Stimulated activated CD8-positive, alpha-beta memory T cell treated with anti-CD3 and anti-CD28 coated beads, Interleukin-12 subunit alpha, Interleukin-12 subunit beta, amount 100 ng/mL, for 4 hours (primary cell): ENCODE measurements at regions not wholly inside any gene's neighbourhood (a gene's known extent, or its start where the extent isn't known, plus 50 kb on each side); places are given as distances from the start of the nearest gene placed in this dataset.
"Not testable (repeated sequence)": the region's sequence is repeated elsewhere in the genome, so short reads cannot be mapped to it uniquely, and the experiment has no call there.

Source experiments
- DNase-seq: peaks from one replicate; pipeline ENCODE4 v3.0.0-alpha.2; 2020; ENCODE audit warnings: low read depth

DNA sequence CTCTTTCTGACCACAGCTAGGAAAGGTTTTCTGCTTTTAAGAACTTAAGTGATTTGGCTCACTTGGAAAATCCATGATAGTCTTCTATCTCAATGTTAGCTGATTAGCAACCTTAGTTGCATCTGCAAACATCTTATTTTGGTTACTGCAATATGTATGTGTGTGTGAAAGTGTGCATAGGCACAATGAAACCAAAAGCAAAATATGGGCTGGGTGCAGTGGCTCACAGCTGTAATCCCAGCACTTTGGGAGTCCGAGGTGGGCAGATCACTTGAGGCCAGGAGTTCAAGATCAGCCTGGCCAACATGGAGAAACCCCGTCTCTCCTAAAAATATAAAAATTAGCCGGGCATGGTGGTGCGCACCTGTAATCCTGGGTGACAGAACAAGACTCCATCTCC lies 246.9 kb upstream of the NCAM1 start:
- not testable (repeated sequence) for DNase-seq

DNA sequence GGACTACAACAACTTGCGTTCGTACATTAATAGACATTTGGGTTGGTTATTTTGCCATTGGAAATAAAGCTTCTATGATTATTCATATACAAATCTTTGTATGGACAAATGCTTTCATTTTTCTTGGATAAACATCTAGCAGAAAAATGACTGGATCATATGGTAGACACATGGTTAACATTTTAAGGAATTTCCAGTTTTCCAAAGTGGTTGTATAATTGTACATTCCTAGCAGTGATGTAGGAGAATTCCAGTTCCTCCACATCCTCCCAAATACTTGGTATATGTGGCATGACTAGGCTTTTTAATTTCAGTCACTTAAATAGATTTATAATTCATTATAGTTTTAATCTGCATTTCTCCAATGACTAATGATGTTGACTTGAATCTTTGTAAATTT lies 246.2 kb upstream of the NCAM1 start:
- DNase-seq = no peak

DNA sequence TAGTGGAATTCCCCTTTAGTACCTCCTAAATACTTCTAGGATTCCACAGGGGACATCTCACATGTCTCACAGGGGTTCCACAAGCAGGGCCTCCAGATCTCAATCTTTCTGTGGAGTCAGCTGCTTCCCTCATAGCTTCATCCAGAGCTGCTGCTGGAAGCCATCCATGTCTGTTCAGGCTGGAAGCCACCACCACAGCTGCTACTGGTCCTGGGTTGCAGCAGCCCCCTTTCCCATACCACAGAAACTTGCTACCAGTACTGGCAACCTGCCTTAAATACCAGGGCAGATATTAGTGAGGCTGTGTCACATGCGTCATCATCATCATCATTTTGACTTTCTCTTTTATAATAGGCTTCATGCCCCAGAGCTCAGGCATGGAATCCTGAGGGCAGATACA lies 242.7 kb upstream of the NCAM1 start:
- DNase-seq = no peak

DNA sequence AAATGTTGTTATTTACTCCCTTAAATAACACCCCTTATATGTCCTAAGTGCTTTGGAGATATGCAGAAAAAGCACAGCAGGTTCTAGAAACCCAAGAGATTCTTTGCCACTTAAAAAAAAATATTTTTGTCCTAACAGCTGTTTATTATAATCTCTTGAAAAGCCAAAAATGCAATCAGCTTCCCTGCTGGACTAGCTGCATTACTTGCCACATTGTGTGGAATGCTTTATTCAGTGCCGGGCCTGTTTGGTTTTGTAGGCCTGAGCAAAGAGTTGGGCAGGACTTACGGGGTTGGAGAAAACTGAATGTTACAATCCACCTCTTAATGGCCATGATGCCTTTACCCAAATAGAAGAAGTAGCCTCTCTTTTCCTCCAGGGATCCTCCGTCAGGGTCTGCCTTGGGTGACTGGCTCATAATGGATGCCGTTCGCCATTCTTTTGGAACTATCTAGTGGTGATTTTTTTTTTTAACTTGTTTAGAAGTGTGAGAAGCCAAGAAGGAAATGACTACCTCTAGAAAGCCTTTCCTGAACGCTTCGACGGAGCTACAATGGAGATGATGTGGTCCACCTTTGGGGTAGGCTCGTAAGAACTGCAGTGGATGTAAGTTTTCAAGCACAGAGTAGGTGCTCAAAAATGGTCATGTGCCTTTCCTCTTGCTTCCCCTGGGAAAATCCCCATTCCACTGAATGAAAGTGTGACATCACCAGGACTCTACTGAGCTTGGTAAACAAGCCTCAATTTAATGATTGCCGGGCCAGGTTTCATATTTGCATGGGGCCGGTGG lies 241.3 kb upstream of the NCAM1 start:
- no peak for DNase-seq

DNA sequence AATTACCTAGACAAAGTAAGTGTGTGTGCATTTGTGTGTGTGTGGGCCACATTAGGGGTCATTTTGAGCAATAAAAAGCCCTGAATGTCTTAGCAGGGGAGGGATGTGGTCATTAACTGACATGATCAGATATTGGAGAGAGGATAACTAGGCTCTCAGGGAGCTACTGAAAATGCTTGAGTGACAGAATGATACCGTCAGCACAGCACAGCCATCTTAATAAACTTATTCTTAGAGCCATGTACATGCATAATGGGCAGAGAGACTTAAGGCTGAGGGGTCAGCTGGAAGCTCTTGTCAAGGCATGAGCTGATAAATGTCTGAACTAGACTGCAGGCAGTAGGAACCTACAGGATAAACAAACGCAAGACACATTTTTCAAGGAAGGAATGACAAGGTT lies 239.1 kb upstream of the NCAM1 start:
- no peak for DNase-seq

DNA sequence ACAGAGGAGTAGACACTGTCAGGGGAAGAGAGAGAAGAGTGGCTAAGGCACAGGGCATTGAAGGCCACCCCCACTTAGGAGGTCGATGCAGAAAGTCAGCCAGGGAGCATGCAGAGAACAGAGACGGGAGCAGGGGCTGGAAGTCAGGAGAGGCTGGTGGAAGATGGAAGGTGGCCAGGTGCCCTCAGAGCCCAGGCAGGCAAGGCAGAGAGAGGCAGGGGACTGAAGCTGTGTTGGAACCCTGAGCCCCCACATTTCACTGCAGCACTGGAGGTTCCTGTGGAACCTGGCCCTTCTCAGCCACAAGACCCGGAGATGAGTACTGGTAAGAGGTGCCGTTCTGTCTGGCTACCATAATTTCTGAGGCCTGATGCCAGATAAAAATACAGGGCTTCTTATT lies 238.3 kb upstream of the NCAM1 start:
- DNase-seq = no peak

DNA sequence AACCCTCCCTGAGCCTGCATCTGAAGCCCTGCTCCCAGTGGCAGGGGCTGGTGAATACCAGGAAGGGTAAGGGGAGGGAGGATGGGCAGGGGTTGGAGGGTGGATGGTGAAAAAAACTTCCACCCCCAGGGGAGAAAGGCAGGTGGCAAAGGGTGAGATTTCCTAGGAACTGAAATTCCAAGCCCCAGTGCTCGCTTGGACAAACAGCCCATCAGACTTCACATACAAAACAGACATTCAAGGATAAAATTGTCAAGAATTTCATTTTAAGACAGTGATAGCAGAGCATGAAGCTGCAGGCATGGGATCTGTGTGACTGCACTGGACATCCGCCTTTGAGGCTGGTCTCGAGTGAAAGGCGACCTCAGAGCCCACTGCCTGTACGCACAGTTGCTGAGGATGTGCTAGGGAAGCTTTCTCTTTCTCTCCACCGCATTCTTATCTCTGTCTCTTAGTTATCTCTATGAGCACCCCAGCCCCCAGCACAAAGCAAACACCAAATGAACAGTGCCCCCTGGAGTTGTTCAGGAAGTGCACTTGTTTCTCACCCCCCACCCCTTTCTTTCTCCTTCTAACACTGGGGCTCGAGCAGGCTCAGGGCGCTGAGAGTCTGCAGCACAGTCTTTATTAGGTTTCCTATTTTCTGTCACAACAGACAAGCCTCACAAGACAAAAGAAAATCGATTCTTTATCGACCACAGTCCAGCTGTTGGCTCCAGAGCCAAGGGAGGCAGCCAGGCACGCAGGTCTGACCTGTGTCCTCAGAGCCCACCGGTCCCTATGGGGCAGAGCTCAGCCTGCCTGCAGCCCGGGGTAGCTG lies 237.3 kb upstream of the NCAM1 start:
- DNase-seq = no peak

DNA sequence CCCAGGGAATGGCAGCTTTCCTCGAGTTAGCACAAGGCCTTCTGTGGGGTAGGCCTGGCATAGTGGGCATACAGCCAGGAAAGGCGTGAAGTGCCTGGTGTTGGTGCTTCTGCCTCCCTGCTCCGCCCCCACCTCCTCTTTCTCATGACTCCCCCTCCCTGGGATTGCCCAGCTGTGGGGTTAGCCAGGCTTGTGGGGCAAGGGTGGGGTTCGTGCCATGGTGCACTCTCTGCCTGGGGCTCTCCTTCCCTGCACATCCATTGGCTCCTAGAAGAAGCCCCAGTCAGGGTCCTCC lies 236.8 kb upstream of the NCAM1 start:
- DNase-seq = no peak

DNA sequence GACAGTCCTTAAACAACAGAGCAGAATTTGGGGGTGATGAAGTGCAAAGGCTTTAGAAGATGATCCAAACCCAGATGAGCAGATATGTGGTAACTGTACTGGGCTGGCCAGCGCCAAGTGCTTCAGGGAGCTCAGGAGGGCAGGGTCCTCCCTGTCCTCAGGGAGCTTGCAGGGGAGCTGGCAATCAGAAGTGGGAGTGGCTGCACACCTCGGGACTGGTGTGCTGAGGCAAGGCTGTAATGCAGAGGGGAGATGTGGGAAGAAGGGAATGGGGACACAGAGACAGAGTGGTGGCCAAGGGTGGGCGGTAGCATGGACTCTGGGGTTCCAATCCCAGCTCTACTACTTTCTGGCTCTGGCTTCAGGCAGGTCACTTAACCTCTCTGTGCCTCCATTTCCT lies 235.6 kb upstream of the NCAM1 start:
- DNase-seq = no peak

DNA sequence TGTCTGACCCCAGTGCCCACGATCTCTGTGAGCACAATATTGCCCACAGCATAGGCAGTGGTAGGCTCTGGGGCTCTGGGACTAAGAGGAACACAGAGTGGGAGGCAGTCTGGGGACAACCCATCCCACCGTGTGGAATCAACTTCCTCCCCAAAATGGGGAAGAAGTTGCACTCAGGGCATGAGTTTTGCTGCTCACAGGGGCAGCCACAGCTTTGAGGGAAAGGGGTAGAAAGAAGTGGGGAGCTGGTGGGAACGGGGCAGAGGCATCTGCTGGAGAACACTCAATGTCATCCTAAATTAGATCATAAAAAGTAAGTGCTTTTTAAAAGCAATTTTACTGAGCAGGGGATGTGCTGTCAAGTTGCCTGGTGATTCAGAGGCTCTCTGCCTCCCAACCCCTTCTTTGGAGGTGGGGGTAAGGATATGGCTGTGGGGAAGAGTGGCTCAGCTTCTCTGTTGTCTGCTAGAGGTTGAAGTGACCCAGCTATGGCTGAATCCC lies 233.8 kb upstream of the NCAM1 start:
- no peak for DNase-seq

DNA sequence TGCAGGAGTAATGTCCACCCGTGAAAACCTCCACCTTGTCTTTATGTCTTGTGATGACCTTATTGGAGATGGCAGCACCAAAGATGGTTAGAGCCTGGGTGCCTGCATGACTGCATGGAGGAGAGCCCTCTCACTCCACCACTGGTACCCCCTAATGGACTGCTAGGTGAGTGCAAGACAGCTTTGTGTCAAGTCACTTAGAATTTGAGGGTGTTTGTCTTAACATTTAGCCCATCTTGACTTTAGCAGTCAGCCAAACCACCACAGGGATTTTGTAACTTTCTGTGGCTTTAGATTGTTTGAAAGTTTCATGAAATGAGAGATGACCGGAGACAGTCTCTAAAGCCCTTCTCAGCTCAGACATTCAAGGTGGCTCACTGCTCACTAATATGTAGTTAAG lies 232.9 kb upstream of the NCAM1 start:
- DNase-seq = no peak

DNA sequence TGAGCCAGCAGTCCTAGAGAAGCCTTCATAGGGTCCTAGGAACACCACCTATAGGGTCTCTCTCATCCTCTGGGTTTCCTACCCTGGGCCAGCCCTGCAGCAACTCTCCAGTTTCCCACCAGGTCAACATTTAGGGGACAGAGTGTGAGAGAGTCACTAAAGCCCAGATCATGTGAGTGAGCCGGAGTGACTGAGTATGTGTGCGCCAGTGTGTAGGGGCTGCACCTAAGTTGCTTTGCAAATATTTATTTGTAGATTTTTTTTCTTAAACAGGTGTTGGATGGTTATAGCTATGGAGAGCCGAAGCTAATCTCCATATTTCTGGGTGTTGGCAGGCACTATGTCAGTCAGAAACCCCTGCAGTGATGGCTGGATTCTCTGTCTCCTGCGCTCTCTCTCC lies 232.5 kb upstream of the NCAM1 start:
- DNase-seq = no peak

DNA sequence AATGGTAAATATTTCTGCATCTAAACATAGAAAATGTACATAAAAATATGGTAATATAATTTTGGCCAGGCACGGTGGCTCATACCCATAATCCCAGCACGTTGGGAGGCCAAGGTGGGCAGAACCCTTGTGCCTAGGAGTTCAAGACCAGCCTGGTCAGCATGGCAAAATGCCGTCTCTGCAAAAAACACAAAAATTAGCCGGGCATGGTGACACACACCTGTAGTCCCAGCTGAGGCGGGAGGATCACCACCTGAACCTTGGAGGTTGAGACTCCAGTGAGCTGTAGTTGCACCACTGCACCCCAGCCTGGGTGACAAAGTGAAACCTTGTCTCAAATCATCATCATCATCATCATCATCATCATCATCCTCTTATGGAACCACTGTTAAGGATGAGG lies 230.6 kb upstream of the NCAM1 start:
- DNase-seq = no peak

DNA sequence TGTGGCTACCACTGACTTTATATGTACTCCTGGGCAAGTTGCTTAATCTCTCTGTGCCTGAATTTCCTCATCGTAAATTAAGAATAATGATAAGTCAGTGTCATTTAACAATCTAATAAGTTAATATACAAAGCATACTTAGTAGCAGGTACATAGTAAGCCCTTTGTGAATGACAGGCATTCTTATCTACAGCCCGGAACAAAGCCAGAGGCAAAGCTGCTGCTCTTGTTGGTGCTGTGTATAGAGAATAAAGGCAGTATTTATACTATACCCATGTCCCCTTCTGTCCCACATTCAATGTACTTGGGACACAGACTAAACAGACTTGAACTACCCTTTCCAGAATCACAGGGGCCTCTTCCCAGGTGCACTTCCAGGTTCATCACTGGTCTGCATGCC lies 229.7 kb upstream of the NCAM1 start:
- DNase-seq = no peak

DNA sequence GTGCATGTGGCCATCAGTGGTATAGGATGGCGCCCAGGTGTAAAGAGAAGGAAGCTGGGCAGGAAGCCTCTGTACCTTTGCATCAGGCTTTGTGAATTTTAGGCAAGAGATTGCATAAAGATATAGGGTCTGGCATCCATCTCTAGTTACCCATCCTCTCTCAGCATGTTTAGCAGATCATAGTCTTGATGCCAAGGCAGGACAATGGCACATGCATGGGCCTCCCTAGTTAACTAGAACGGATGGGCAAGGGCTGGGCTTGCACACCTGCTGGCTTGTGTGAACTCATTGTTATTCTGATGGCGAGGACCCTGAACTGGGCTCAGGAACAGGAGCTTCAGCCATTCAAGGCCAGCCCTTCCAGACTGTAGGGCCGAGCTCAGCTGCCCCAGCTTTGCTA lies 229.2 kb upstream of the NCAM1 start:
- no peak for DNase-seq

DNA sequence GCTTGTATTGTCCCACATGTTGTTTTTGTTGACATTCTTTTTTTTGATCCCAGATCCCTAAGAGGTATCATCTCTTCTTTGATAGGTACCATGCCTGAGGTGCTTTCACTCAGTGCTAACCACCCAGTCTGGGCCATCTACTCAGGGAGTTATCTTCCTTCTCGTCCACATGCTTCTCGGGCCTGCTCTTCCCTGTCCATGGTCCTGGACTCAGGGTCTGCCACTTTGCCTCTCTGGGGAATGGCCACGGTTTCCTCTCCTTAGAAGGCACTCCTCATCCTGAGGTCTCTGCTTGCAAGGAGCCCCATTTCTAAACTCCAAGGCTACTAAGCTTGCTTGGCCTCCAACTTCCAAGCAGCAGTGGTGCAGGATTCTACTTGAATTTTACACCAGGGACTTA lies 227.0 kb upstream of the NCAM1 start:
- DNase-seq = no peak

DNA sequence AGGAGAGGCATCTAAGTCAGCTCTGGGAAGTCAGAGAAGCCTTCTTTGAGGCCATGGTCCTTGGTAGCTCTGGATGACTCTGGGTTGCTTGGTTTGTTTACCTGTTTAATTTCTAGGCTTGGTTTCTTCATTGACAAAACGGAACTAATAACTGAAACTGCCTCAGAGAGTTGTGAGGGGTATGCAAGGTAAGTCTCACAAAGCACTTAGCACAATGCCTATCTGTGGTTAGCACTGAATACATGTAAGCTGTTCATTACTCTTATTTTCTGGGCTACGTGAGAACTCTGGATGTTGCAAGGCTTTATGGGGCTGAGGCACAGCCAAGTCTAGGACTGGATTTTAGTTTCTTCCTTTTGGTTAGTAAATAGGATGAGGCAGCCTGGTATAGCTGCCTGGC lies 225.8 kb upstream of the NCAM1 start:
- no peak for DNase-seq

DNA sequence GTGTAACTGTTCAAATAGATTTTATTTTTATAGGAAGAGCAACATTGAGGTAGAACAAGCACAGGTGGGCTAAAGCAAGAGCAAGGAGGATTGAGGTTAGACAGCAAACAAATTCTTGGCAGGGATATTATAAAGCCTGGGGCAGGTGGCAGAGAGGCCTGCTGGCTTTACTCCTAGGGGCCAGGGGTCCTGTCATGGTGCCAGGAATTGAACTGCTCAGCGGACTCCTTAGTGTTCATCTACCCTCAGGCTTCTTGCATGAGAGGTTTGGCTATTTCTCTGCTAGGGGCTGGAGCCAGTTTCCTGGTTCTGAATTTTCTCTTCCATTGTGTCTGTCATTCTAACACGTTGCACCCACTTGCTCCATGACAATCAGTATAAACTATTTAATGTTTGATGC lies 217.2 kb upstream of the NCAM1 start:
- DNase-seq = no peak

DNA sequence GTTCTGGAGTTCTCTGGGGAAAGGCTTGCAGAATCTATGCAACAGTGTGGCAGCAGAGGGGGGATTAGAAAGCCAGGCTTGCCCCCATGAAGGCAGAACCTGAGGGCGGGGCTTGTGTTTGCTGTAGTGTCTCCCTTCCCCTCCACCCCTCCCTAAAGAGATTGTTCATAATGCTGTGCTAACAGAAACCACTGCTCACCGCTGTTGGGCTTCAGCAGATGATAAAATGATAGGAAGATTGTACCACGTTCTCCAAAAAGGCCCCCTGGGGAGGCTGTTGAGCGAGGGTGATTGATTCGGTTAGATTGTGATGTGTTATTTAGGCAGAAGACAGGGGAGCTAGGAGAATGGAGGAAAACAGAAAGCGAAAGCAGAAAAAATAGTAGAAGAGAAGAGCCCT lies 215.2 kb upstream of the NCAM1 start:
- DNase-seq = no peak

DNA sequence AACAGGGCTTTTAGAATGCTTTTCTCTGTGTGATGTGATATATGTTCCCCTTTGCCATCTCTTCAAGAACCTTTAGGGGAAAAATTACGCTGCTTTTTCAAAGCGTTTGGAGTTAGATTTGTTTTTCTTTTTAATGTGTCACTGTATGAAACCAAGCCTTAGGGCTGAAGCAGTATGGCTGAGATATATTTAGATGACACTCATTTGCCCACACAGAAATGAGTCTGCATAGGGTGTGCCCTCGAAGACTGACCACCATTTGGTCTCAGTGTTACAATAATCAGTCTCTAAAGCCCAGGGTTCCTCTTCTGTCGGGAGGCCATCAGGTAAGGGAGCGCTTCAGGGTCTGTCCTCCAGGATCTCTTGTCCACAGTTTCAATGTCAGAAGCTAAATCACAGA lies 213.0 kb upstream of the NCAM1 start:
- no peak for DNase-seq

DNA sequence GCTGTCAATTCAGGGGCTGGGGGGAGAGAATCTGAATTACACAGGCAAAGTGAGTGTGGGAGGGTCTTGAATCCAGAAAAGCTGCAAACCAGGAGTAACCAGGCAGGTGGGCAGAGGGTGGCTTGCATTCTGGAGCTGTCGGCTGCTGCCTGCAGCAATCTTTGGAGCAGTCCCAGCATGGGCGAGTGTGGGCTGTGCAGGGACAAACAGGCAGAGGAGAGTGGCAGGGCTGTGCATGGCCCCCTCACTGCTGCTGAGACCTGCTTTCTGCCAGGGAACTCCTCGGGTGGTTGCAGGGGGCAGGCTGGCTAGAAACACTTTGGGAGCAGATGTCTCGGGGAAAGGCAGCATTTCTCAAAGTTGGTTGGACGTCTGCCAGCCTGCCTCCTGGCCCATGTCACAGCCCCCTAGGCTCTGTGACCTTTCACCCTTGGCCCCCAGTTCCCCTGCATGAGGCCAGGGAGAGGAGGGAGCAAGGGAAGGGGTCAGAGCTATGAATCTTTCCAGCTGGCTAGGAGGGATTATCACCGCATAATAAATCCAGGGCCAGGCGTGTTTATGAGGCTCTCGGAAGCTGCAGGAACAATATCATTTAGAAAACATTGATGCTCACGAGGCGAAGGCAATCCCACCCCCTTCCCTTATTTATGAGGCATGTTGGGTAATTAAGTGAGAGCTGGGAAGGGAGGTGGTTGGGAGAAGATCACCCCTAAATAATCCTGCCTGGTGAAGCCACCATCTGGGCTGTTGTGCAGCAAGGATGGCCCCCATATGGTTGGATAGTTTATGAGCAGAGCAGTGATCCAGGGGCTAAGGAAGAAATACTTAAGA lies 212.3 kb upstream of the NCAM1 start:
- no peak for DNase-seq

DNA sequence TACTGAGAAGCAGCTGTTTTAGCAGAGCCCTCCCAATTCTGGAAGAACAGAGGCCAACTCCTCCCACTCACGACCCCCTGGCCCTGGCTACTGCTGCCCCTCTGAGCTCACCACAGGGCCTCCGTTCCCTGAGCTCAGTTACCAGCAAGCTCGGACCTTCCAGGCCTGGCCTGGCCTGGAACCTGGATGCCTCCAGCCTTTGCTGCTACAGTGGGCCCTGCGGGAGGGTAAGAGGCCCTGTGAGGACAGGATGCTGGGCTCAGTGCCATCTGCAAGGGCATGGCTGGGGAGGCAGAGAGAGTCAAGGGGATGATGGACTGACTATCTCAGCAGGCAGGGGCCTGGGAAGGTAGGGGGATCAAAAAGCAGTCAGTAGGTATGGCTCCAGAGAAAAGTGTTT lies 209.9 kb upstream of the NCAM1 start:
- no peak for DNase-seq

DNA sequence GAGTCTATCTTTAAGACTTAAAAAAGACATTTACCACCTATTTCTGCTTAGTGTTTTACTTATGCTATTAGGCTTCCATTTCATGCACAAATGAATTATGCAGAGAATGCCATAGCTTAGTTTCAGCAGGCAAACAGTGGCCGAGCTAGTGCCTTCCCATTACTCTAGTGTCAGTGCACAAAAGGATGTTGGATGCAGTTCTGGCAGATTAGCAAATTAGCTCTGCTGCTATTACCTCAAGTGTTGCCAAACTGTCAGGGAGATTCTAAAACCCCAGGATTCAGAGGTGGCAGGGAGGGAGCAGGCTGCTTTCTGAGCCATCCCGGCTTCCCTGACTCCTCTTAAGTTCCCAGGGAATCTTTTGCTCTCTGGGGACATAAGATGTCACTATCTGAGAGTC lies 209.4 kb upstream of the NCAM1 start:
- no peak for DNase-seq
